Neural progenitor cell (in vitro differentiated cells): ENCODE measurements at regions not wholly inside any gene's neighbourhood (a gene's known extent, or its start where the extent isn't known, plus 50 kb on each side); places are given as distances from the start of the nearest gene placed in this dataset.

ENCODE experiments used
- CTCF ChIP-seq: fragments of 200-600 bp; sonication (generic); IDR thresholded peaks from 2 replicates; pipeline ENCODE4 v1.5.1; 2017; ENCODE audit warnings: antibody characterized with exemption, mild to moderate bottlenecking
- EZH2 ChIP-seq: fragments of 200-600 bp; sonication (generic); IDR thresholded peaks from 2 replicates; pipeline ENCODE4 v1.6.1; 2017; ENCODE audit warnings: antibody characterized with exemption, mild to moderate bottlenecking, moderate library complexity
- EZH2phosphoT487 ChIP-seq: fragments of 200-600 bp; sonication (generic); IDR thresholded peaks from 2 replicates; pipeline ENCODE4 v1.6.1; 2017; ENCODE audit warnings: antibody characterized with exemption

GRCh38 chr12:116392061-116392460, 114.6 kb upstream of the MED13L start:
- no peak for TF ChIP-seq EZH2phosphoT487
- TF ChIP-seq CTCF = no peak
- TF ChIP-seq EZH2 = no peak
